ENCODE measurements at regions not wholly inside any gene's neighbourhood (a gene's known extent, or its start where the extent isn't known, plus 50 kb on each side); places are given as distances from the start of the nearest gene placed in this dataset.

- no peak for TF ChIP-seq POLR2A (IDR thresholded peaks at IDR 0.05; ENCODE audit: low read depth, low read length)
- no peak for TF ChIP-seq POLR2AphosphoS5 (IDR thresholded peaks at IDR 0.05; ENCODE audit: low read depth, low read length)
- TF ChIP-seq TAF1 (IDR thresholded peaks at IDR 0.05; ENCODE audit: borderline replicate concordance, low read depth, low read length), result no peak
- no peak for DNase-seq (ENCODE audit: insufficient read length)
- no peak for FAIRE-seq
Measured at GRCh38 chr6:50102676-50103075, 52.9 kb upstream of the DEFB112 start.

GRCh38 chr6:50110587-50110986 is 60.9 kb upstream of the DEFB112 start:
- TF ChIP-seq POLR2A (IDR thresholded peaks at IDR 0.05; ENCODE audit: low read depth, low read length) (no peak), TAF1 (IDR thresholded peaks at IDR 0.05; ENCODE audit: borderline replicate concordance, low read depth, low read length) (no peak), POLR2AphosphoS5 (IDR thresholded peaks at IDR 0.05; ENCODE audit: low read depth, low read length) (no peak)
- DNase-seq (ENCODE audit: insufficient read length) (no peak), FAIRE-seq (no peak)

GRCh38 chr6:50112981-50113857 is 63.5 kb upstream of the DEFB112 start:
- FAIRE-seq (no peak), DNase-seq (ENCODE audit: insufficient read length) (no peak)
- TF ChIP-seq POLR2AphosphoS5 (IDR thresholded peaks at IDR 0.05; ENCODE audit: low read depth, low read length), result no peak
- no peak for TF ChIP-seq TAF1 (IDR thresholded peaks at IDR 0.05; ENCODE audit: borderline replicate concordance, low read depth, low read length)
- no peak for TF ChIP-seq POLR2A (IDR thresholded peaks at IDR 0.05; ENCODE audit: low read depth, low read length)

GRCh38 chr6:50116390-50116789 is 66.7 kb upstream of the DEFB112 start:
- TF ChIP-seq TAF1 (IDR thresholded peaks at IDR 0.05; ENCODE audit: borderline replicate concordance, low read depth, low read length) (no peak), POLR2AphosphoS5 (IDR thresholded peaks at IDR 0.05; ENCODE audit: low read depth, low read length) (no peak), POLR2A (IDR thresholded peaks at IDR 0.05; ENCODE audit: low read depth, low read length) (no peak)
- no peak for DNase-seq (ENCODE audit: insufficient read length)
- no peak for FAIRE-seq

GRCh38 chr6:50116797-50117542 is 67.2 kb upstream of the DEFB112 start:
- TF ChIP-seq POLR2AphosphoS5 (IDR thresholded peaks at IDR 0.05; ENCODE audit: low read depth, low read length), result no peak
- TF ChIP-seq POLR2A (IDR thresholded peaks at IDR 0.05; ENCODE audit: low read depth, low read length), result no peak
- TF ChIP-seq TAF1 (IDR thresholded peaks at IDR 0.05; ENCODE audit: borderline replicate concordance, low read depth, low read length), result no peak
- FAIRE-seq, result no peak
- no peak for DNase-seq (ENCODE audit: insufficient read length)

GRCh38 chr6:50120300-50120699 is 70.6 kb upstream of the DEFB112 start:
- TF ChIP-seq POLR2A (IDR thresholded peaks at IDR 0.05; ENCODE audit: low read depth, low read length) (no peak), POLR2AphosphoS5 (IDR thresholded peaks at IDR 0.05; ENCODE audit: low read depth, low read length) (no peak), TAF1 (IDR thresholded peaks at IDR 0.05; ENCODE audit: borderline replicate concordance, low read depth, low read length) (no peak)
- no peak for FAIRE-seq
- no peak for DNase-seq (ENCODE audit: insufficient read length)

GRCh38 chr6:50123688-50124087 is 74.0 kb upstream of the DEFB112 start:
- TF ChIP-seq POLR2AphosphoS5 (IDR thresholded peaks at IDR 0.05; ENCODE audit: low read depth, low read length) (no peak), POLR2A (IDR thresholded peaks at IDR 0.05; ENCODE audit: low read depth, low read length) (no peak), TAF1 (IDR thresholded peaks at IDR 0.05; ENCODE audit: borderline replicate concordance, low read depth, low read length) (no peak)
- no peak for FAIRE-seq
- DNase-seq (ENCODE audit: insufficient read length), result no peak

- DNase-seq (ENCODE audit: insufficient read length), result no peak
- TF ChIP-seq POLR2A (IDR thresholded peaks at IDR 0.05; ENCODE audit: low read depth, low read length) (no peak), TAF1 (IDR thresholded peaks at IDR 0.05; ENCODE audit: borderline replicate concordance, low read depth, low read length) (no peak), POLR2AphosphoS5 (IDR thresholded peaks at IDR 0.05; ENCODE audit: low read depth, low read length) (no peak)
- FAIRE-seq, result no peak
Measured at GRCh38 chr6:50124572-50124971, 74.8 kb upstream of the DEFB112 start.

GRCh38 chr6:50128420-50129005 is 78.8 kb upstream of the DEFB112 start:
- TF ChIP-seq POLR2AphosphoS5 (IDR thresholded peaks at IDR 0.05; ENCODE audit: low read depth, low read length), result no peak
- no peak for TF ChIP-seq POLR2A (IDR thresholded peaks at IDR 0.05; ENCODE audit: low read depth, low read length)
- FAIRE-seq (no peak), DNase-seq (ENCODE audit: insufficient read length) (no peak)

- TF ChIP-seq TAF1 (IDR thresholded peaks at IDR 0.05; ENCODE audit: borderline replicate concordance, low read depth, low read length), result no peak
- no peak for TF ChIP-seq POLR2A (IDR thresholded peaks at IDR 0.05; ENCODE audit: low read depth, low read length)
- TF ChIP-seq POLR2AphosphoS5 (IDR thresholded peaks at IDR 0.05; ENCODE audit: low read depth, low read length), result no peak
- DNase-seq (ENCODE audit: insufficient read length) (no peak), FAIRE-seq (no peak)
Measured at GRCh38 chr6:50135968-50136367, 86.2 kb upstream of the DEFB112 start.

GRCh38 chr6:50141100-50141499 is 91.4 kb upstream of the DEFB112 start:
- TF ChIP-seq TAF1 (IDR thresholded peaks at IDR 0.05; ENCODE audit: borderline replicate concordance, low read depth, low read length) (no peak), POLR2AphosphoS5 (IDR thresholded peaks at IDR 0.05; ENCODE audit: low read depth, low read length) (no peak), POLR2A (IDR thresholded peaks at IDR 0.05; ENCODE audit: low read depth, low read length) (no peak)
- no peak for FAIRE-seq

More at GRCh38 chr6:50141100-50141499, 91.4 kb upstream of the DEFB112 start:
- DNase-seq (ENCODE audit: insufficient read length), result no peak

Measured in GM12892 (cell line).